ENCODE measurements at regions not wholly inside any gene's neighbourhood (a gene's known extent, or its start where the extent isn't known, plus 50 kb on each side); places are given as distances from the start of the nearest gene placed in this dataset.
A peak's percentile ranks its signal among the peaks of the same experiment; 100 is the strongest.

GRCh38 chr21:35705888-35706287 is 354.4 kb downstream of the SETD4 start:
- Histone ChIP-seq H3K27me3 (replicated peaks; ENCODE audit: control insufficient read depth, insufficient read depth, low read length) (no peaks in the 10 kb centered on the region), H3K4me1 (ENCODE audit: control insufficient read depth, insufficient read depth, low read length) (no peaks in the 10 kb centered on the region), H3K9ac (ENCODE audit: low read length) (no peak overlapping the region), H3K36me3 (ENCODE audit: control insufficient read depth, insufficient read depth, low read length, severe bottlenecking) (no peaks in the 10 kb centered on the region), H3K9me3 (ENCODE audit: control insufficient read depth, low read length) (no peaks in the 10 kb centered on the region), H3K4me3 (ENCODE audit: low read length) (no peak overlapping the region)
- no peak for DNase-seq (ENCODE audit: low read depth)

GRCh38 chr21:35705237-35705887 is 355.0 kb downstream of the SETD4 start:
- no peak overlapping the region for H3K4me3 ChIP-seq (ENCODE audit: low read length)
- no peak for DNase-seq (ENCODE audit: low read depth)
- H3K9ac ChIP-seq (ENCODE audit: low read length) = no peak overlapping the region
- H3K36me3 ChIP-seq (ENCODE audit: control insufficient read depth, insufficient read depth, low read length, severe bottlenecking) = no peaks in the 10 kb centered on the region
- H3K27me3 ChIP-seq (replicated peaks; ENCODE audit: control insufficient read depth, insufficient read depth, low read length) = no peaks in the 10 kb centered on the region
- no peaks in the 10 kb centered on the region for H3K9me3 ChIP-seq (ENCODE audit: control insufficient read depth, low read length)
- no peaks in the 10 kb centered on the region for H3K4me1 ChIP-seq (ENCODE audit: control insufficient read depth, insufficient read depth, low read length)

GRCh38 chr21:35703704-35704103 is 356.6 kb downstream of the SETD4 start:
- Histone ChIP-seq H3K27me3 (replicated peaks; ENCODE audit: control insufficient read depth, insufficient read depth, low read length) (no peaks in the 10 kb centered on the region), H3K4me3 (ENCODE audit: low read length) (no peak overlapping the region), H3K4me1 (ENCODE audit: control insufficient read depth, insufficient read depth, low read length) (peaks cover 10% of the 10 kb centered on the region), H3K36me3 (ENCODE audit: control insufficient read depth, insufficient read depth, low read length, severe bottlenecking) (no peaks in the 10 kb centered on the region), H3K9ac (ENCODE audit: low read length) (no peak overlapping the region), H3K9me3 (ENCODE audit: control insufficient read depth, low read length) (no peaks in the 10 kb centered on the region)
- no peak for DNase-seq (ENCODE audit: low read depth)

- no peaks in the 10 kb centered on the region for H3K27me3 ChIP-seq (replicated peaks; ENCODE audit: control insufficient read depth, insufficient read depth, low read length)
- peaks cover 29% of the 10 kb centered on the region for H3K4me1 ChIP-seq (ENCODE audit: control insufficient read depth, insufficient read depth, low read length)
- H3K9ac ChIP-seq (ENCODE audit: low read length) = no peak overlapping the region
- no peaks in the 10 kb centered on the region for H3K9me3 ChIP-seq (ENCODE audit: control insufficient read depth, low read length)
- no peaks in the 10 kb centered on the region for H3K36me3 ChIP-seq (ENCODE audit: control insufficient read depth, insufficient read depth, low read length, severe bottlenecking)
- no peak for DNase-seq (ENCODE audit: low read depth)
- no peak overlapping the region for H3K4me3 ChIP-seq (ENCODE audit: low read length)
Observed at GRCh38 chr21:35699361-35699760, 361.0 kb downstream of the SETD4 start.

- Histone ChIP-seq H3K9me3 (ENCODE audit: control insufficient read depth, low read length) (no peaks in the 10 kb centered on the region), H3K4me1 (ENCODE audit: control insufficient read depth, insufficient read depth, low read length) (peaks cover 29% of the 10 kb centered on the region), H3K36me3 (ENCODE audit: control insufficient read depth, insufficient read depth, low read length, severe bottlenecking) (no peaks in the 10 kb centered on the region), H3K4me3 (ENCODE audit: low read length) (no peak overlapping the region), H3K27me3 (replicated peaks; ENCODE audit: control insufficient read depth, insufficient read depth, low read length) (no peaks in the 10 kb centered on the region), H3K9ac (ENCODE audit: low read length) (no peak overlapping the region)
- peak; percentile 13 for DNase-seq (ENCODE audit: low read depth)
Observed at GRCh38 chr21:35697321-35697808, 363.0 kb downstream of the SETD4 start.

GRCh38 chr21:35696644-35697043 is 363.7 kb downstream of the SETD4 start:
- H3K4me3 ChIP-seq (ENCODE audit: low read length) = no peak overlapping the region
- H3K36me3 ChIP-seq (ENCODE audit: control insufficient read depth, insufficient read depth, low read length, severe bottlenecking) = no peaks in the 10 kb centered on the region
- peaks cover 29% of the 10 kb centered on the region for H3K4me1 ChIP-seq (ENCODE audit: control insufficient read depth, insufficient read depth, low read length)
- no peak for DNase-seq (ENCODE audit: low read depth)
- H3K9ac ChIP-seq (ENCODE audit: low read length) = no peak overlapping the region
- H3K9me3 ChIP-seq (ENCODE audit: control insufficient read depth, low read length) = no peaks in the 10 kb centered on the region
- no peaks in the 10 kb centered on the region for H3K27me3 ChIP-seq (replicated peaks; ENCODE audit: control insufficient read depth, insufficient read depth, low read length)

- Histone ChIP-seq H3K4me1 (ENCODE audit: control insufficient read depth, insufficient read depth, low read length) (peaks cover 4% of the 10 kb centered on the region), H3K9me3 (ENCODE audit: control insufficient read depth, low read length) (no peaks in the 10 kb centered on the region), H3K4me3 (ENCODE audit: low read length) (no peak overlapping the region), H3K9ac (ENCODE audit: low read length) (no peak overlapping the region), H3K36me3 (ENCODE audit: control insufficient read depth, insufficient read depth, low read length, severe bottlenecking) (no peaks in the 10 kb centered on the region), H3K27me3 (replicated peaks; ENCODE audit: control insufficient read depth, insufficient read depth, low read length) (no peaks in the 10 kb centered on the region)
- no peak for DNase-seq (ENCODE audit: low read depth)
Observed at GRCh38 chr21:35692311-35692710, 368.0 kb downstream of the SETD4 start.

- no peaks in the 10 kb centered on the region for H3K4me1 ChIP-seq (ENCODE audit: control insufficient read depth, insufficient read depth, low read length)
- no peak overlapping the region for H3K9ac ChIP-seq (ENCODE audit: low read length)
- no peak overlapping the region for H3K4me3 ChIP-seq (ENCODE audit: low read length)
- H3K9me3 ChIP-seq (ENCODE audit: control insufficient read depth, low read length) = no peaks in the 10 kb centered on the region
- DNase-seq (ENCODE audit: low read depth) = no peak
- H3K27me3 ChIP-seq (replicated peaks; ENCODE audit: control insufficient read depth, insufficient read depth, low read length) = no peaks in the 10 kb centered on the region
- H3K36me3 ChIP-seq (ENCODE audit: control insufficient read depth, insufficient read depth, low read length, severe bottlenecking) = no peaks in the 10 kb centered on the region
Observed at GRCh38 chr21:35690436-35690835, 369.9 kb downstream of the SETD4 start.

GRCh38 chr21:35686156-35686555 is 374.2 kb downstream of the SETD4 start:
- Histone ChIP-seq H3K36me3 (ENCODE audit: control insufficient read depth, insufficient read depth, low read length, severe bottlenecking) (no peaks in the 10 kb centered on the region), H3K9ac (ENCODE audit: low read length) (no peak overlapping the region), H3K9me3 (ENCODE audit: control insufficient read depth, low read length) (no peaks in the 10 kb centered on the region), H3K27me3 (replicated peaks; ENCODE audit: control insufficient read depth, insufficient read depth, low read length) (no peaks in the 10 kb centered on the region), H3K4me3 (ENCODE audit: low read length) (no peak overlapping the region), H3K4me1 (ENCODE audit: control insufficient read depth, insufficient read depth, low read length) (no peaks in the 10 kb centered on the region)
- DNase-seq (ENCODE audit: low read depth) = no peak

GRCh38 chr21:35683664-35684304 is 376.5 kb downstream of the SETD4 start:
- Histone ChIP-seq H3K27me3 (replicated peaks; ENCODE audit: control insufficient read depth, insufficient read depth, low read length) (no peaks in the 10 kb centered on the region), H3K4me1 (ENCODE audit: control insufficient read depth, insufficient read depth, low read length) (no peaks in the 10 kb centered on the region), H3K9me3 (ENCODE audit: control insufficient read depth, low read length) (no peaks in the 10 kb centered on the region), H3K4me3 (ENCODE audit: low read length) (no peak overlapping the region), H3K36me3 (ENCODE audit: control insufficient read depth, insufficient read depth, low read length, severe bottlenecking) (no peaks in the 10 kb centered on the region), H3K9ac (ENCODE audit: low read length) (no peak overlapping the region)
- DNase-seq (ENCODE audit: low read depth) = no peak

- no peaks in the 10 kb centered on the region for H3K4me1 ChIP-seq (ENCODE audit: control insufficient read depth, insufficient read depth, low read length)
- H3K9ac ChIP-seq (ENCODE audit: low read length) = no peak overlapping the region
- no peaks in the 10 kb centered on the region for H3K9me3 ChIP-seq (ENCODE audit: control insufficient read depth, low read length)
- no peaks in the 10 kb centered on the region for H3K27me3 ChIP-seq (replicated peaks; ENCODE audit: control insufficient read depth, insufficient read depth, low read length)
- H3K36me3 ChIP-seq (ENCODE audit: control insufficient read depth, insufficient read depth, low read length, severe bottlenecking) = no peaks in the 10 kb centered on the region
- H3K4me3 ChIP-seq (ENCODE audit: low read length) = no peak overlapping the region
- DNase-seq (ENCODE audit: low read depth) = peak; percentile 35
Observed at GRCh38 chr21:35682904-35683549, 377.3 kb downstream of the SETD4 start.
